ENCODE measurements at regions not wholly inside any gene's neighbourhood (a gene's known extent, or its start where the extent isn't known, plus 50 kb on each side); places are given as distances from the start of the nearest gene placed in this dataset.

- no peak for TF ChIP-seq EZH2phosphoT487 (IDR thresholded peaks at IDR 0.05; ENCODE audit: insufficient read depth, low read depth)
- no peak for TF ChIP-seq EZH2 (IDR thresholded peaks at IDR 0.05; ENCODE audit: insufficient read depth, poor library complexity, severe bottlenecking)
These were observed 208.9 kb upstream of the PRR16 start for GRCh38 chr5:120255214-120255613.

All from GM23248 (cell line).